Psoas muscle (tissue), 7 donors: ENCODE measurements at regions not wholly inside any gene's neighbourhood (a gene's known extent, or its start where the extent isn't known, plus 50 kb on each side); places are given as distances from the start of the nearest gene placed in this dataset.

Experiments used
- ATAC-seq, 4 donors: fragments of 200-7000 bp; cut with Tn5 transposase; one replicate each; pipeline ENCODE4 v1.9.1; 2020; ENCODE audit warnings: moderate library complexity in 3 of 4, mild to moderate bottlenecking in 2 of 4
- DNase-seq, 2 donors: peaks; one replicate each; pipeline ENCODE4 v3.0.0-alpha.2; 2020
- H3K27ac ChIP-seq: fragments of 200-600 bp; one replicate; pipeline ENCODE4 v1.8.0; 2022
- H3K27me3 ChIP-seq, 3 donors: fragments of 200-600 bp in 1 of 3; one replicate each; pipeline versions ENCODE4 v1.6.1 to v1.8.0; 2013 to 2022; ENCODE audit warnings: low read length in 2 of 3, mild to moderate bottlenecking in 2 of 3, moderate library complexity in 1 of 3; ENCODE audit not compliant: insufficient read depth in 3 of 3
- H3K36me3 ChIP-seq, 2 donors: fragments of 200-600 bp in 1 of 2; one replicate each; pipeline versions ENCODE4 v1.6.1 to v1.8.0; 2013 to 2022; ENCODE audit warnings: low read depth in 1 of 2, mild to moderate bottlenecking in 1 of 2, moderate library complexity in 1 of 2; ENCODE audit not compliant: insufficient read depth in 1 of 2
- H3K4me1 ChIP-seq: fragments of 200-600 bp; one replicate; pipeline ENCODE4 v1.8.0; 2022
- H3K4me3 ChIP-seq: fragments of 200-600 bp; one replicate; pipeline ENCODE4 v1.8.0; 2022; ENCODE audit warnings: mild to moderate bottlenecking
- H3K9me3 ChIP-seq: fragments of 200-600 bp; one replicate; pipeline ENCODE4 v1.8.0; 2022
- WGBS, 3 donors: extraction: QIAGEN DNeasy Blood & Tissue Kit; methylation state at CpG; one replicate each; pipeline versions ENCODE4 v1.1.6 to v1.1.7; 2013; 5-methylcytosine and 5-hydroxymethylcytosine counted together
- intact Hi-C, 2 donors: fragments of 100-400 bp; cut with DNase I; formaldehyde crosslinking; loops; one replicate each; pipeline versions ENCODE4 v1.11.0 to v1.14.2; 2022
- TF ChIP-seq, protein P1 (sequence below): fragments of 200-600 bp; IDR thresholded peaks from one replicate; pipeline ENCODE4 v1.8.0; 2022; ENCODE audit warnings: antibody characterized with exemption
- donor health status: healthy with polysubstance abuse.
- donor health status: DM: no; HTN: no; CAD: no; lungs with moderate emphysema.
- donor health status: Bipolar disorder and iron deficiency.
- donor health status: healthy.
- donor health status: DM: yes; HTN: yes; CAD: no.
- donor health status: DM: no; HTN: no; CAD: no.
- donor health status: DM: yes; HTN: yes; CAD: no.

DNA sequence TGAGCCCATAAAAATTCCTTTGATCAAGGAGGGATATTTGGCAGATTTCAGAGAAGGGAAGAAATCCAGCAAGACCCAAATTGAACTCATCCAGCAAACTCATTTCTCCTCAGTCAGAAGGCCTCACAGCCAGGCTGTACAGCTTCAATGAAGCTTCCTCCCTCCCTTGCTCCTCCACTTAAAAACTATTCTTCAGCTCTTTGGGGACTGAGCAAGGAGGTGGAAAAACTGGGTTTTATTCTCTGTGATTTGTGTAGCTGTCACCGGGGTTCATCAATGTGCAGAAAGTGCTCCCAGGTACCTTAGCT is 158.7 kb upstream of the ZNF184 start:
- DNase-seq (no peak), ATAC-seq (no peak)
- Histone ChIP-seq H3K27me3 (peaks cover 1 to 62% (median 3%) of the 10 kb centered on the region in 3 donors), H3K27ac (no peak overlapping the region), H3K4me3 (no peak overlapping the region), H3K9me3 (no peaks in the 10 kb centered on the region), H3K4me1 (no peaks in the 10 kb centered on the region), H3K36me3 (no peaks in the 10 kb centered on the region)
- intact Hi-C loops: no loop called here
- 83 to 97% (median 91%) methylated on average over 1 of the region's 1 CpG for WGBS, 3 donors
- TF ChIP-seq, protein P1, sequence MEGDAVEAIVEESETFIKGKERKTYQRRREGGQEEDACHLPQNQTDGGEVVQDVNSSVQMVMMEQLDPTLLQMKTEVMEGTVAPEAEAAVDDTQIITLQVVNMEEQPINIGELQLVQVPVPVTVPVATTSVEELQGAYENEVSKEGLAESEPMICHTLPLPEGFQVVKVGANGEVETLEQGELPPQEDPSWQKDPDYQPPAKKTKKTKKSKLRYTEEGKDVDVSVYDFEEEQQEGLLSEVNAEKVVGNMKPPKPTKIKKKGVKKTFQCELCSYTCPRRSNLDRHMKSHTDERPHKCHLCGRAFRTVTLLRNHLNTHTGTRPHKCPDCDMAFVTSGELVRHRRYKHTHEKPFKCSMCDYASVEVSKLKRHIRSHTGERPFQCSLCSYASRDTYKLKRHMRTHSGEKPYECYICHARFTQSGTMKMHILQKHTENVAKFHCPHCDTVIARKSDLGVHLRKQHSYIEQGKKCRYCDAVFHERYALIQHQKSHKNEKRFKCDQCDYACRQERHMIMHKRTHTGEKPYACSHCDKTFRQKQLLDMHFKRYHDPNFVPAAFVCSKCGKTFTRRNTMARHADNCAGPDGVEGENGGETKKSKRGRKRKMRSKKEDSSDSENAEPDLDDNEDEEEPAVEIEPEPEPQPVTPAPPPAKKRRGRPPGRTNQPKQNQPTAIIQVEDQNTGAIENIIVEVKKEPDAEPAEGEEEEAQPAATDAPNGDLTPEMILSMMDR: no peak

DNA sequence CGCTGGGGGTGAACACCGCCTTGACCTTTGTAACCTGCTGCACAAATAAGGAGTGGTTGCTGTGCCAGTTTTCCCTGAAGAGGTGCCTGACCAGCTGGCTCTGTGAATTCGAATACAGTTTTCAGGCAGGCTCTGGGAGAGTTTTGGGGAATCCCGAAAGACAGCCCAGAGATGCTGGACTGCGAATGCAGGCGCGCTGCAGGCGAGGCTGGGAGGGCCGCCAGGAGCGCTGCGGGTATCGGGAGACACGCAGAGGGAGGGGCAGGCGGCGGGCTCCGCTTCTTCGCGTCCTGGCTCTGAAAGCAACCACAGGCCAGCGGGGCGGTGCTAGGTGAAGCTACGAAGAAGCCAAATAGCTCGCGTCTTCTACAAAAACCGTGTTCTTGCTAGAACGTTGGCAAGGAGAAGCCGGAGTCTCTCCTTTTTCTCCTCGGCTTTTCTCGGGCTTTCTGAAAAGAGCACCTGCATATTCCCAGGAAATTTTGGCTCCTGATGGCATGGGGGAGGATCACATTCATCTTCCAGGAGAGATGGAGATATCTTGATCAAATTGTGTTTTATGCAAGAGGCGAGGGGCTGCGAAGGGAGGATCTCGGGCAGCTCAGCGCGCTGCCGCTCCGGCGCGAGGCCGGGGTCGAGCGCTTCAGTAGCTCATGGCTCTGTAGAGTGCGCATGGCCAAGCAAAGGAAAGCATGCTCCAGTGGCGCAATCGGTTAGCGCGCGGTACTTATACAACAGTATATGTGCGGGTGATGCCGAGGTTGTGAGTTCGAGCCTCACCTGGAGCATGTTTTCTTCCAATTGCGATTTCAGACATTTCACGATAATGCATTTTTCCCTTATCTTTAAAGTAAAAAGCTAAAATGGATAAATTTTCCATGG is 158.1 kb upstream of the ZNF184 start:
- peaks cover 3 to 62% (median 7%) of the 10 kb centered on the region in 3 donors for H3K27me3 ChIP-seq
- ATAC-seq (no peak), DNase-seq (no peak)
- no peaks in the 10 kb centered on the region for H3K36me3 ChIP-seq
- H3K27ac ChIP-seq: no peak overlapping the region
- intact Hi-C loops: no loop called here
- H3K4me1 ChIP-seq: no peaks in the 10 kb centered on the region
- no peaks in the 10 kb centered on the region for H3K9me3 ChIP-seq
- peak overlapping the region; percentile 39 for H3K4me3 ChIP-seq
- 2% methylated on average over 51 of the region's 51 CpGs for WGBS, 3 donors
- TF ChIP-seq, protein P1: no peak

DNA sequence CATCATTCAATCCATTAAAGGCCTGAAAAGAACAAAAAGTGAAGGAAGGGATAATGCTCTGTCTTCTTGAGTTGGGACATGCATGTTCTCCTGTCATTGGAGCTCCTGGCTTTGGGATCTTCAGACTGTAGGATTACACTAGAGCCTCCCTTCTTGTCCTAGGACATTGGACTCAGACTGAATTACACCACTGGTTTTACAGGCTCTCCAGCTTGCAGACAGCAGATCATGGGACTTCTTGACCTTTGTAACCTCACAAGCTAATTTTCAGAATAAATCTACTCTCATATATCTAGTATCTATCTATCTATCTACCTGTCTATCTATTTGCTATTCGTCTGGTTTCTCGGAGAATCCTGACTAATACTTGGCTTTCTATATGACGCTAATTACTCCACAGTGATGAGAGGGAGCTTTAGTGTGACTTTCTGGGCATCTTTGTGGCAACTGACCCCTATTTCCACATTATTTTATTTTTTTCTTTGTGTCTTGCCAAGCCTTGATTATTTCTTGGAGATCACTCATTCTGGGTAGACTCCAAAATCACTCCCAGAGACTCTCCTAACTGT is 151.9 kb upstream of the ZNF184 start:
- H3K4me1 ChIP-seq: no peaks in the 10 kb centered on the region
- H3K27ac ChIP-seq: no peak overlapping the region
- intact Hi-C loops: no loop called here
- no peaks in the 10 kb centered on the region for H3K9me3 ChIP-seq
- DNase-seq (no peak), ATAC-seq (no peak)
- TF ChIP-seq, protein P1: no peak
- WGBS, 3 donors: 87 to 89% (median 88%) methylated on average over 3 of the region's 3 CpGs
- peaks cover 0 to 25% (median 13%) of the 10 kb centered on the region in 3 donors for H3K27me3 ChIP-seq
- H3K36me3 ChIP-seq: no peaks in the 10 kb centered on the region
- H3K4me3 ChIP-seq: no peak overlapping the region

DNA sequence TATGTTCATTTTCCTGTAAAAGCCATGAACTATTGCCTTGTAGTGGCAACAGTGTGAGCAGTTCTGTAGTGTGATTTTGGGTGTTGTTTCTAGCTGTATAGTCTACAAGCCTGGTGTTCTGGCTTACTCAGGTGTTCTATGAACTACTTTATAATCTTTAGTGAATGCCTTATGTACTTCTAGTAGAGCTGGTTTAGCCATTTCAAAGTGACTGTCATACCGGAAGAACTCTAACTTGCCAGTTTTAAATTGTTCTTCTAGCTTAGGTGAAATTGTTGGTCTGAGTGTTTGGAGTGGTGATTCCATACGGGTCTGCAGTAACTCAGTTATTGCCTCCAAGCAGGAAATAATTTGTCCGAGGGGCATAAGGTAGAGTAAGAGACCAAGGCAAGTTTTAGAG is 150.2 kb upstream of the ZNF184 start:
- intact Hi-C loops: no loop called here
- H3K9me3 ChIP-seq: no peaks in the 10 kb centered on the region
- ATAC-seq (no peak), DNase-seq (no peak)
- H3K36me3 ChIP-seq: no peaks in the 10 kb centered on the region
- H3K27me3 ChIP-seq: peaks cover 3 to 26% (median 16%) of the 10 kb centered on the region in 3 donors
- TF ChIP-seq, protein P1: no peak
- WGBS, 3 donors: 59 to 70% (median 67%) methylated on average over 3 of the region's 3 CpGs
- H3K4me1 ChIP-seq: no peaks in the 10 kb centered on the region
- no peak overlapping the region for H3K4me3 ChIP-seq
- no peak overlapping the region for H3K27ac ChIP-seq
